Prostate gland (tissue), 2 donors: ENCODE measurements at regions not wholly inside any gene's neighbourhood (a gene's known extent, or its start where the extent isn't known, plus 50 kb on each side); places are given as distances from the start of the nearest gene placed in this dataset.

Source experiments
- POLR2A ChIP-seq: fragments of 450-650 bp; IDR thresholded peaks from one replicate; pipeline ENCODE4 v1.6.1; 2016; ENCODE audit warnings: antibody characterized with exemption, mild to moderate bottlenecking
- POLR2AphosphoS5 ChIP-seq: sonication (generic); formaldehyde crosslinking; IDR thresholded peaks from one replicate; pipeline ENCODE4 v1.6.1; 2017; ENCODE audit warnings: antibody characterized with exemption
- TF ChIP-seq, protein P1 (sequence below), 4 experiments: fragments of 200-600 bp in 2 of 4; fragments of 450-650 bp in 2 of 4; sonication (generic) in 2 of 4; IDR thresholded peaks; 1 replicate in 3 of 4; 2 replicates in 1 of 4; pipeline ENCODE4 v1.5.1; 2016 to 2019; ENCODE audit warnings: antibody characterized with exemption in 4 of 4, mild to moderate bottlenecking in 2 of 4, moderate library complexity in 2 of 4

DNA sequence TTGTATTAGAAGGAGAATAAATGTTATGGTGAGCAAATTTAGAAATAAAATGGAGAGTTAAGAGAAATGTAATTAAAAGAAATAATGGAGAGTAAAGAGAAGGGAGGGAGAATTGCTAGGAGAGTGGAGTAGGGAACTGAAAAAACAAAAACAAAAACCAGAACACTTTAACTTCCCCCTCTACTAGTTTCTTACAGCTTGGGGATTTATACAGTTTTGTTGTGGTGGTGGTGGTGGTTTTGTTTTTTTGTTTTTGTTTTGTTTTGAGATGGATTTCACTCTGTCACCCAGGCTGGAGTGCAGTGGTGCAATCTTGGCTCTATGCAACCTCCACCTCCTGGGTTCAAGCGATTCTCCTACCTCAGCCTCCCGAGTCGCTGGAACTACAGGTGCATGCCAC, 322.4 kb downstream of the TMEM167A start:
- TF ChIP-seq POLR2A (no peak), POLR2AphosphoS5 (no peak)
- TF ChIP-seq, protein P1, sequence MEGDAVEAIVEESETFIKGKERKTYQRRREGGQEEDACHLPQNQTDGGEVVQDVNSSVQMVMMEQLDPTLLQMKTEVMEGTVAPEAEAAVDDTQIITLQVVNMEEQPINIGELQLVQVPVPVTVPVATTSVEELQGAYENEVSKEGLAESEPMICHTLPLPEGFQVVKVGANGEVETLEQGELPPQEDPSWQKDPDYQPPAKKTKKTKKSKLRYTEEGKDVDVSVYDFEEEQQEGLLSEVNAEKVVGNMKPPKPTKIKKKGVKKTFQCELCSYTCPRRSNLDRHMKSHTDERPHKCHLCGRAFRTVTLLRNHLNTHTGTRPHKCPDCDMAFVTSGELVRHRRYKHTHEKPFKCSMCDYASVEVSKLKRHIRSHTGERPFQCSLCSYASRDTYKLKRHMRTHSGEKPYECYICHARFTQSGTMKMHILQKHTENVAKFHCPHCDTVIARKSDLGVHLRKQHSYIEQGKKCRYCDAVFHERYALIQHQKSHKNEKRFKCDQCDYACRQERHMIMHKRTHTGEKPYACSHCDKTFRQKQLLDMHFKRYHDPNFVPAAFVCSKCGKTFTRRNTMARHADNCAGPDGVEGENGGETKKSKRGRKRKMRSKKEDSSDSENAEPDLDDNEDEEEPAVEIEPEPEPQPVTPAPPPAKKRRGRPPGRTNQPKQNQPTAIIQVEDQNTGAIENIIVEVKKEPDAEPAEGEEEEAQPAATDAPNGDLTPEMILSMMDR (IDR thresholded peaks at IDR 0.05): no peak
